NCI-H146 treated with DMSO at 0.1 percent for 48 hours (cell line): ENCODE measurements at regions not wholly inside any gene's neighbourhood (a gene's known extent, or its start where the extent isn't known, plus 50 kb on each side); places are given as distances from the start of the nearest gene placed in this dataset.
"Not testable (repeated sequence)": the region's sequence is repeated elsewhere in the genome, so short reads cannot be mapped to it uniquely, and the experiment has no call there.

ENCODE experiments used
- DNase-seq: peaks from one replicate; lab custom pipeline; 2025; ENCODE audit not compliant: unreplicated experiment; lab: John Stamatoyannopoulos, UW

- DNase-seq, result peak; percentile 60
These were observed 515.3 kb downstream of the RMST start for GRCh38 chr12:97977870-97978405.

DNA sequence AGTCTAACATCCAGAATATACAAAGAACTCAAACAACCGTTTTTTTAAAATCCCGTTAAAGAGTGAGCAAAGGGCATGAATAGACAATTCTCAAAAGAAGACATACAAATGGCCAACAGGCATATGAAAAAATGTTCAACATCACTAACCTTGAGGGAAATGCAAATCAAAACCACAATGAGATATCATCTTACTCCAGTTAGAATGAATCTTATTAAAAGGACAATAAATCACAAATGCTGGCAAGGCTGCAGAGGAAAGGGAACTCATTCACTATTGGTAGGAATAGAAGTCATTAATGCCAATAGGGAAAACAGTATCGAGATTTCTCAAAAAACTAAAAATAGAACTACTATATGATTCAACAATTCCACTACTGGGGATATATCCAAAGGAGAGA is 520.1 kb downstream of the RMST start:
- DNase-seq, result no peak

DNA sequence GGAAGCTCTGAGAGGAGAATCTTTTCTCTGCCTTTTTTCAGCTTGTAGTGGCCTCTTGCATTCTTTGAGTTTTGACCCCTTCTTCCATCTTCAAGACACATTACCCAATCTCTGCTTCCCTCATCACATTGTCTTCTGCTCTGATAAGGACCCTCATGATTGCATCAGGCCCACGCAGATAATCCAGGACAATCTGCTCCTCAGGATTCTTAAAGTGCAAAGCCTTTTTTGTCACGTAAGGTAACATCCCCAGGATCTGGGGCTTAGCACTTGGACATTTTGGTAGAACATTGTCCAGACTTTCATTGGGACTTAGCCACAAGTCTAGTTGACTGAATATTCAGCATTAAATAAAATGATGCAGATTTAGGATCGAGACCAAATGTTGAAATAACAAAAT is 521.2 kb downstream of the RMST start:
- DNase-seq, result no peak

GRCh38 chr12:97984436-97984835 is 521.8 kb downstream of the RMST start:
- no peak for DNase-seq

- no peak for DNase-seq
These were observed 522.5 kb downstream of the RMST start for GRCh38 chr12:97984974-97985580.

- DNase-seq, result no peak
These were observed 523.2 kb downstream of the RMST start for GRCh38 chr12:97985834-97986233.

- not testable (repeated sequence) for DNase-seq
These were observed 526.0 kb downstream of the RMST start for GRCh38 chr12:97988588-97988987.

DNA sequence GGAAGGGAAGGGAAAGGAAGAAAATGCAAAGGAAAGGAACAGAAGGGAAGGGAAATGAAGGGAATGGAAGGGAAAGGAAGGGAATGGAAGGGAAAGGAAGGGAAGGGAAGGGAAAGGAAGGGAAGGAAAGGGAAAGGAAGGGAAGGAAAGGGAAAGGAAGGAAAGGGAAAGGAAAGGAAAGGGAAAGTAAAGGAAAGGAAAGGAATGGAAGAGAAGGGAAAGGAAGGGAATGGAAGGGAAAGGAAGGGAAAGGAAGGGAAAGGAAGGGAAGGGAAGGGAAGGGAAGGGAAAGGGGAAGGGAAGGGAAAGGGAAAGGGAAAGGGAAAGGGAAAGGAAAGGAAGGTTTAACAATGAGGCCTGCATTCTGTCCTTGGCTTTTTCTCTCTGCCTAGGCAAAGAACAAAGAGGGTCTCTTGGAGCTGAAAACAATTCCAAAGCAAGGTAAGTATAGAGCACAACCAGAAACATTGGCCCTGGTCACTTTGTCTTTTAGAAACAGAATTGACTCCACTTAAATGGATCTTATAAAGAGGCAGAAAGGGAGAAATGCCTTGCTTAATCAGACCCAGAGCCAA is 525.9 kb upstream of the TMPO start:
- no peak for DNase-seq

DNA sequence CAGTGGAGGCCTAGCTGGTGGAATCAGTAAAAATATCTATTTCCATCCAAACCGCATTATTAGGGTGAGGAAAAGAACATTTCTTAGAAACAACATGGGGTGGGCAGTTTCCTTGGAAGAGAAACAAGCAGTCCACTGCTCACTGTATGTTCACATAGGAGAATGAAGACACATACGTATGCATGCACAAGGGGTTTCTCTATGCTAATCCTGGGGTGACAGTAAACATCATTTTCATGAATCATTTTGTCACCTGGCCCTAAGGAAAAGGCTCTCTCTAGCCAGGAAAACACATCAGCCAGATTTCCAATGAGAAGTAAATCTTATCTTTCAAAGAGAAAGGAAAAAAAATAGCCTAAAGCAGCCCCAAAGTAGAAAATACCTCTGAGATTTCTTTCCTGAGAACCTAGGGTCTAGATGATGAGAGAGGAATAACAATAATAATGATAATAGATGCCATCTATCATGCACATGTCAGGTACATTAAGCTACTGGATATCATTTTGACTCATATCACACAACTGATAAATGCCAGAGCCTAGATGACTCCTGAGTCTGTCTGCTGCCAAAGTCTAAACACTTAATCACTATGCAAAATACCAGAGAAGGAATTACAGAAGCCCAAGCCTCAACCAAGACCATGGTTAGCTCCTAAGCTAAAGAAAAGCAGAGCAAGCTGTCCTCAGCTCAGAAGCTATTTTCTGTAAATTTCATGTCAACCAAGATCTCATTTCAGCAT is 520.5 kb upstream of the TMPO start:
- no peak for DNase-seq

DNA sequence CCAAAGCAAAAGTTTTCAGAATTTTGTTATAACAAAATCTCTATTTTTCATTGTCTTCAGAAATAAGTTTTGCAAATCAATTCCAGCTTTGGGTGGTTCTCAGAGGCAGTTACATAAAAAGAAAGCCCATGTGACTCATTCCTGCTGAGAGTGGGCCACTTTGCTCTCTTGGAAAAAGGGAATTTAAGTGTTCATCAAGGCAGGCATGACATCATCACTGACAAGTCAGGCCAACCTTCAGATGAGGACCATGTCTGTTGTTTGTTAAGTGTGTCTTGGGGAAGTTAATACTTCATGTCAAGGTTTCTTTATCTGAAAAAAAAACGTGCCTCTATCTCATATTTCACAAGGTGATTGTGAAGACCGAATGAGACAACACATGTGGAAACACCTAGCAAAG is 519.8 kb upstream of the TMPO start:
- no peak for DNase-seq

DNA sequence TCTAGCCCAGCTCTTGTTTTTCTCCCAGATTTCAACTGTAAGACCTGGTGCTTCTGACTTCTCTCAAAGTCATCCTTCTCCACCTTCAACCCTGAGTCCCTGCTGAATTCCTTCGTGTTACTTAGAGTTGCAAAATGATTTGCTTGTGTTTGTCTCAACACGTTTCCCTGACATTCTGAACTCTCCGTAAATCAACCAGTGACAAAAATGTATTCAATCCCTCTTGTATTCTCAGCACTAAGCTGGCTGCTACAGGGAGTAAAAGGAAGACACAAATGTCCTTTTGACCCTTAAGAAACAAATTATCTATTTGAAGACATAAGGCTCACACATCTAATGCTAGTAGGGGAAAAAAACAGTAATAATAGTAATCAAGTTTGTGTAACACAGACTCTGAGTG is 514.0 kb upstream of the TMPO start:
- no peak for DNase-seq

DNA sequence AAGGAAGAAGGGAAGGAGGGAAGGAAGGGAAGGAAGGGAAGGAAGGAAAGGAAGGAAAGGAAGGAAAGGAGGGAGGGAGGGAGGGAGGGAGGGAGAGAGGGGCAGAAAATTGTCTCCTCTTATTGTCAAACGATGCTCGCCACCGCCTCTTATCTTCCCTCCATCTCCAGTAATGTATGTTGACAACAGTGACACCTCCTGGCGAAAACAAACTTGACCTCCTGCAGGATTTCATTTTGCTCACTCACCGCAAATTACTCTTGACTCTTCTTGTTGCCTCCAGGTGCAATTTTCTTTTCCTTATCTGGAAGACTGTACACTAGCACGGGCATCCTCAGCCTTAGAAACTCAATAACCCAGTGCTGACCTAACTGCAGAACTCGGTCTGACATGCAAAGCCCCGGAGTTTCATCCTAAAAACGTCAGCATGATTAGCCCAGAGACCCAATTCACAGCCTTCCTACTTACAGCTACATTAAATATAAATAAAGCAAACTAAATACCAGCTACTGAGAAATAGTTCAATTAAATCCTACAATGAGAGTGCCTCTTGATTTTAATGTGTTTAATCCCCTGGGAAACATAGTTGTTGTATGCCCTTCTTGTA is 512.4 kb upstream of the TMPO start:
- peak; percentile 73 for DNase-seq

DNA sequence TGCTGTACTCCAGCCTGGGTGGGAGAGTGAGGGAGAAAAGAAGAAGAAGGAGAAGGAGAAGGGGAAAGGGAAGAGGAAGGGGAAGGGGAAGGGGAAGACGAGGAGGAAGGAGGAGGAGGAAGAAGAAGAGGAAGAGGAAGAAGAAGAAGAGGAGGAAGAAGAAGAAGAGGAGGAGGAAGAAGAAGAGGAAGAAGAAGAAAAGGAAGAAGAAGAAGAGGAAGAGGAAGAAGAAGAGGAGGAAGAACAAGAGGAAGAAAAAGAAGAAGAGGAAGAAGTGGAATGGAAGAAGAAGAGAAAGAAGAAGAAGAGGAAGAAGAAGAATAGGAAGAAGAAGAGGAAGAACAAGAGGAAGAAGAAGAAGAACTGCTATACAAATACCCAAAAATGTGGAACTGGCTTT is 507.4 kb upstream of the TMPO start:
- no peak for DNase-seq

GRCh38 chr12:98013560-98013959 is 501.8 kb upstream of the TMPO start:
- no peak for DNase-seq

DNA sequence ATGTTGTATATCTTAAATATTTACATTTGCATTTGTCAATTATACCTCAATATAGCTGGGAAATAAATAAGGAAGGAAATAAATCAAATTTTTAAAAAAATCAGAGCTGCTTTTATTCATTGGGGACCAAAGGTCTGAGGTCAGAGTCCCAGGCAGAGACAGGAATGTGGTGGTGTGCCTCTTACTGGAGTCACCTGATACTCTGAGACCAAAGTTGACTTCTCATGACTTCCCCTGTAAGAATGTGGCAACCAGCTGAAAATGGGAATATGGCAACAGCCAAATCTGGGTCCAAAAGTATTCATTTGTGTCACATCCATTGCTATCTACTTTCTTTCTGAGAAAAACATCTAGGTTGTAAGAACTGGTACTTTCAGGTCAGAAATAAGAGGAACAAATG is 496.6 kb upstream of the TMPO start:
- no peak for DNase-seq

DNA sequence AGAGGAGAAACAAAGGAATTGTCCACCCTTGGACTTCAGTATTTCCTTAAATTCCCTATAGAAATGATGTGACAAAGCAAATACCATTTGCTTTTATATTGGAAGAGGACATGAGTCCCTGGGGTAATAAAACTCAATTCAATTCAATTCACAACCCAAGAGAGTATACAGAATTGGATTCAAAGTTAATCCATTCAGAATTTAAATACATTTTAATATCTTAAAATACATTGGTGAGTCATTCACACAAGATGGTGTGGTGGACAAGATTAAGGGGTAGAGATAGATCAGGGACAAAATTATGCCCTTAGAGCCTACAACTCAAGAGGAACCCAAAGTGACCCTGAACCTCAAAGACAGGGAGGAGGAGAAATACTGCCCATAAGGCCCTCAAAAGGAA is 495.0 kb upstream of the TMPO start:
- DNase-seq, result no peak

DNA sequence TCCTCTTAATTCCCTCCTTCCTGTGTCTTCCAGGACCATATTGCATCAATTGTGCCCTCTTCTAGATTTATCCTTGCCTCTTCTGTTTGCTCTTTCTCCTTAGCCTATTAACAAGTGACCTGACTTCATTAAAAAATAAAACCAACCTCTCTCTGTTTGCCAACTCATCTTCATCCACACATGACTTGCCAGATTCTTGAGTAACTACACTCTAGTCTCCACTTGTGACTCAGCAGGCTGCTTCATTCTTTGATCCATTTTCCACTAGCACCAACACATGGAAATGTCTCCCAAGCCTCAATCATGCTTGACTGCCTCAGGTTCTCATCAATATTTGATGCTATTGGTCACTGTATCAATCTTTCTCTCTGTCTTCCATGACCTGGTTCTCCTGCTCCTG is 492.4 kb upstream of the TMPO start:
- no peak for DNase-seq

GRCh38 chr12:98037401-98038140 is 477.8 kb upstream of the TMPO start:
- no peak for DNase-seq

DNA sequence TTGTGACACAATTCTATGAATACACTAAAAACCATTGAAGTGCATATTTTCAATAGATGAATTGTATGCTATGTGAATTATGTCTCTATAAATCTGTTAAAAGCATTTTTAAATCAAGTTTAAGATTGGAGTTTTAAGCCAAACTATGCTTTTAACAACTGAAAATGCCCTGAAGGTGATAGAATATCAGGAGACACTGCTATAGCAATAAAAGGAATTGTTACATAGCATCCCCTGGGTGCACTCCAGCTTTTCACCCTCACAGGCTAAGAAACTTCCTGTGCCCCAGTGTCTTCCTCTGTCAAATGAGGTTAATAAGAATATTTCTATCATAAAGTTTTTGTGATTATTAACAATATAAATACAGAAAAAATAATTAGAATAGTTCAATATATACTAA is 472.7 kb upstream of the TMPO start:
- no peak for DNase-seq

DNA sequence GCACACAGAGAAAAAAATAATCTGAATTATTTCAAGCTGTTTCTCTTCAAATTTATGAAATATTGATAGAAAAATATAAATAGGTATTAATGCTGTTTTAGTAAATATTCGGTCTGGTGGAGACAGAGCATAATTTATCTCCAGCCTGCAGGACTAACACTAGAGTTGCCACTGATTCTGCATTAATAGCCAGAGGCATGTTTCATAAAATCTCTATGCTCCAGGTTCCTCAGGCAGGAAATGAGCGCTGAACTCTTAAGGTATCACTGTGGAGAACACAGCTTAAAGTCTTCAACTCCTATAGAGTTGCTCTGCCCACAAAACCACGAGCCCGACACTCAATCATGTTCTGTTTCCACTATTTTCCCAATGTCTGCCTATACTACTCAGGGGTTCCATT is 470.0 kb upstream of the TMPO start:
- no peak for DNase-seq

GRCh38 chr12:98048326-98048725 is 467.1 kb upstream of the TMPO start:
- DNase-seq, result no peak
